Spleen (tissue), 11 donors: ENCODE measurements at regions not wholly inside any gene's neighbourhood (a gene's known extent, or its start where the extent isn't known, plus 50 kb on each side); places are given as distances from the start of the nearest gene placed in this dataset.

Source experiments
- DNase-seq: peaks from one replicate; pipeline ENCODE4 v3.0.0-alpha.2; 2020
- H3K27ac ChIP-seq, 8 donors: fragments of 200-600 bp; sonication (generic) in 7 of 8; 1 replicate in 4 of 8; 2 replicates in 4 of 8; pipeline versions ENCODE4 v1.5.0 to v1.8.0; 2016 to 2021; ENCODE audit warnings: inconsistent platforms in 4 of 8, mild to moderate bottlenecking in 4 of 8, moderate library complexity in 1 of 8
- H3K27me3 ChIP-seq, 7 donors: fragments of 200-600 bp; sonication (generic) in 6 of 7; replicated peaks in 1 of 7; 1 replicate in 4 of 7; 2 replicates in 3 of 7; pipeline versions ENCODE4 v1.5.0 to v1.8.0; 2016 to 2021; ENCODE audit warnings: inconsistent platforms in 3 of 7, mild to moderate bottlenecking in 1 of 7
- H3K36me3 ChIP-seq, 6 donors: fragments of 200-600 bp; sonication (generic) in 5 of 6; 1 replicate in 4 of 6; 2 replicates in 2 of 6; pipeline versions ENCODE4 v1.5.0 to v1.8.0; 2016 to 2021; ENCODE audit warnings: inconsistent platforms in 2 of 6
- H3K4me1 ChIP-seq, 6 donors: fragments of 200-600 bp; sonication (generic) in 5 of 6; 1 replicate in 3 of 6; 2 replicates in 3 of 6; pipeline versions ENCODE4 v1.5.0 to v1.8.0; 2016 to 2021; ENCODE audit warnings: inconsistent platforms in 3 of 6
- H3K4me3 ChIP-seq, 8 donors: fragments of 200-600 bp; sonication (generic) in 7 of 8; 1 replicate in 4 of 8; 2 replicates in 4 of 8; pipeline versions ENCODE4 v1.5.0 to v1.8.0; 2016 to 2021; ENCODE audit warnings: inconsistent platforms in 4 of 8, mild to moderate bottlenecking in 4 of 8, moderate library complexity in 2 of 8
- H3K9me3 ChIP-seq, 8 donors: fragments of 200-600 bp; sonication (generic) in 7 of 8; 1 replicate in 4 of 8; 2 replicates in 4 of 8; pipeline versions ENCODE4 v1.5.0 to v1.8.0; 2016 to 2021; ENCODE audit warnings: inconsistent platforms in 4 of 8
- POLR2A ChIP-seq, 3 donors: fragments of 450-650 bp; IDR thresholded peaks; one replicate each; pipeline ENCODE4 v1.5.1; 2017; ENCODE audit warnings: antibody characterized with exemption in 3 of 3, mild to moderate bottlenecking in 1 of 3
- POLR2AphosphoS5 ChIP-seq, 3 donors: sonication (generic); formaldehyde crosslinking; IDR thresholded peaks; one replicate each; pipeline ENCODE4 v1.5.1; 2017; ENCODE audit warnings: antibody characterized with exemption in 3 of 3
- WGBS, 5 donors: extraction: QIAGEN DNeasy Blood & Tissue Kit in 3 of 5; methylation state at CpG; one replicate each; pipeline versions ENCODE4 v1.1.5 to v1.1.7; 2013 to 2018; 5-methylcytosine and 5-hydroxymethylcytosine counted together
- intact Hi-C: fragments of 100-400 bp; cut with DNase I; formaldehyde crosslinking; loops from one replicate; pipeline ENCODE4 v1.15.0; 2023; ENCODE audit warnings: low total_unique reads
- TF ChIP-seq, protein P1 (sequence below), 11 experiments: fragments of 200-600 bp in 7 of 11; fragments of 450-650 bp in 4 of 11; sonication (generic) in 4 of 11; IDR thresholded peaks in 8 of 11; conservative IDR thresholded peaks in 3 of 11; 1 replicate in 7 of 11; 2 replicates in 4 of 11; pipeline versions ENCODE4 v1.4.0 to v1.8.0; 2016 to 2021; ENCODE audit warnings: antibody characterized with exemption in 11 of 11, inconsistent platforms in 4 of 11, mild to moderate bottlenecking in 1 of 11
- donor health status: healthy with polysubstance abuse.
- donor health status: DM: no; HTN: no; CAD: no; lungs with moderate emphysema.
- donor health status: DM: no; HTN: no; CAD: no.
- donor health status: Bipolar disorder and iron deficiency.
- donor health status: healthy.
- donor health status: DM: no; HTN: no; CAD: no.
- donor health status: DM: yes; HTN: yes; CAD: no.

DNA sequence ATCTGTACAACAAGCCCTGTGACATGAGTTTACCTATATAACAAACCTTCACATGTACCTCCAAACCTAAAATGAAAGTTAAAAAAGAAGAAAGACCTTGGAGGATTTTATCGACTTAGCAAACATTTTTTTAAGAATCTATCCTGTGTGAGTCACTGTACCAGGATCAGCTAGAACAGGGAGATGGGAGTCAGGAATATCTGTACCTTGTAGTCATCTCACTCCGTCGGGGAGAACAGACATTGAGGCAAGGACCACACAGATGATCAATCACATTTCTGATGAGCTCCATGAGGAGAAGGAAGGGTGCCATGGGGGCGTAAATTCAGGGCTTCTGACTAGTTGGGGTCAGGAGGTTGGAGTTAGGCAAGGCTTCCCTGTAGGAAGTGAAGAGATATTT, 310.6 kb downstream of the VRK1 start:
- H3K9me3 ChIP-seq: peaks cover 0 to 21% (median 13%) of the 10 kb centered on the region in 8 donors
- no peak for DNase-seq
- intact Hi-C loops: no loop called here
- TF ChIP-seq POLR2A (IDR thresholded peaks at IDR 0.05) (no peak), POLR2AphosphoS5 (IDR thresholded peaks at IDR 0.05) (no peak)
- TF ChIP-seq, protein P1, sequence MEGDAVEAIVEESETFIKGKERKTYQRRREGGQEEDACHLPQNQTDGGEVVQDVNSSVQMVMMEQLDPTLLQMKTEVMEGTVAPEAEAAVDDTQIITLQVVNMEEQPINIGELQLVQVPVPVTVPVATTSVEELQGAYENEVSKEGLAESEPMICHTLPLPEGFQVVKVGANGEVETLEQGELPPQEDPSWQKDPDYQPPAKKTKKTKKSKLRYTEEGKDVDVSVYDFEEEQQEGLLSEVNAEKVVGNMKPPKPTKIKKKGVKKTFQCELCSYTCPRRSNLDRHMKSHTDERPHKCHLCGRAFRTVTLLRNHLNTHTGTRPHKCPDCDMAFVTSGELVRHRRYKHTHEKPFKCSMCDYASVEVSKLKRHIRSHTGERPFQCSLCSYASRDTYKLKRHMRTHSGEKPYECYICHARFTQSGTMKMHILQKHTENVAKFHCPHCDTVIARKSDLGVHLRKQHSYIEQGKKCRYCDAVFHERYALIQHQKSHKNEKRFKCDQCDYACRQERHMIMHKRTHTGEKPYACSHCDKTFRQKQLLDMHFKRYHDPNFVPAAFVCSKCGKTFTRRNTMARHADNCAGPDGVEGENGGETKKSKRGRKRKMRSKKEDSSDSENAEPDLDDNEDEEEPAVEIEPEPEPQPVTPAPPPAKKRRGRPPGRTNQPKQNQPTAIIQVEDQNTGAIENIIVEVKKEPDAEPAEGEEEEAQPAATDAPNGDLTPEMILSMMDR (IDR thresholded peaks at IDR 0.05 in 8 of 11, conservative IDR thresholded peaks at IDR 0.05 in 3 of 11): no peak
- WGBS, 5 donors: 88 to 93% (median 89%) methylated on average over 4 of the region's 4 CpGs
- H3K27ac ChIP-seq: no peak overlapping the region
- H3K4me3 ChIP-seq: no peak overlapping the region
- peaks cover 0 to 8% (median 0%) of the 10 kb centered on the region in 7 donors for H3K27me3 ChIP-seq
- H3K36me3 ChIP-seq: no peaks in the 10 kb centered on the region
- no peaks in the 10 kb centered on the region for H3K4me1 ChIP-seq

DNA sequence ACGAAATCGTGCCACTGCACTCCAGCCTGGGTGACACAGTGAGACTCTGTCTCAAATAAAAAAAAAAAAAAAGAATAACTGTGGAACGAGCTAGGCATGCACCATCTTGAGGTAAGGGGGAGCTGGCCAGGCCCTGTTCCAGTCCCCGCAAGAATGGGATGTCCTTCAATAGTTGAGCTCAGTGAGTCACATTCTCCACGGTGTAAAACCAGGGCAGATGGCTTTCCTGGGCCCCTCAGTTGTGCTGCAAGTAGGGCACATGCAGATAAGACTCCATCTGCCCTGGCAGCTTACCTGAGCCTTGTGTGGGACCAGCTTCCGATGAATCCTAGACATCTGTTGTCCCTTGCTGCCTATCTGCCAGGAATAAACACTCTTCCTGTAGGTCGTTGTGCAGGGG, 312.1 kb downstream of the VRK1 start:
- Histone ChIP-seq H3K36me3 (no peaks in the 10 kb centered on the region), H3K27ac (no peak overlapping the region), H3K4me3 (no peak overlapping the region), H3K27me3 (peaks cover 0 to 11% (median 0%) of the 10 kb centered on the region in 7 donors), H3K4me1 (no peaks in the 10 kb centered on the region), H3K9me3 (peaks cover 0 to 21% (median 13%) of the 10 kb centered on the region in 8 donors)
- no peak for DNase-seq
- intact Hi-C loops: no loop called here
- WGBS, 5 donors: 69 to 74% (median 73%) methylated on average over 7 of the region's 7 CpGs
- TF ChIP-seq, protein P1 (IDR thresholded peaks at IDR 0.05 in 8 of 11, conservative IDR thresholded peaks at IDR 0.05 in 3 of 11): no peak
- TF ChIP-seq POLR2AphosphoS5 (IDR thresholded peaks at IDR 0.05): no peak

DNA sequence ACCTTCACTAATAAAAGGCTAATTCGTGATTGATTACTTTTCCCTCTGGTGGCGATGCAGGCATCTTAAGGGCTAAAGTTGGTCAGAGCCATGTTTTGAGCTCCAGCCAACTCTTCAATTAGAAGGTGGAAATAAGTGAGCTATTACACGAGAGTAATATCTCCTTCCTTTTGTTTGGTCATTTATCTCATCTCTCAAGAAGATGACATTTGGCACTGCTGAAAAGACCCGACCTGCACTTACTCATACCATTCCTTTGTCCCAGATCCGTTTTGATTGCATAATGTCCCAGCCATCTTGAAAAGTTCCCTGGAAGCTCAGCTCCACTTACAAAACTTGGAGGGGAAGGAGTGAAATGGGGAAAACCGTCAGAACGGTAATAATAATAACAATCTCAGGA, 316.2 kb downstream of the VRK1 start:
- Histone ChIP-seq H3K9me3 (peaks cover 0 to 19% (median 13%) of the 10 kb centered on the region in 8 donors), H3K4me1 (no peaks in the 10 kb centered on the region), H3K27ac (no peak overlapping the region), H3K36me3 (no peaks in the 10 kb centered on the region), H3K4me3 (no peak overlapping the region), H3K27me3 (peaks cover 0 to 17% (median 0%) of the 10 kb centered on the region in 7 donors)
- WGBS, 5 donors: 58 to 63% (median 62%) methylated on average over 7 of the region's 7 CpGs
- intact Hi-C loops: no loop called here
- no peak for DNase-seq
- no peak for TF ChIP-seq POLR2A (IDR thresholded peaks at IDR 0.05)
- TF ChIP-seq POLR2AphosphoS5 (IDR thresholded peaks at IDR 0.05): no peak
- TF ChIP-seq, protein P1 (IDR thresholded peaks at IDR 0.05 in 8 of 11, conservative IDR thresholded peaks at IDR 0.05 in 3 of 11): no peak

DNA sequence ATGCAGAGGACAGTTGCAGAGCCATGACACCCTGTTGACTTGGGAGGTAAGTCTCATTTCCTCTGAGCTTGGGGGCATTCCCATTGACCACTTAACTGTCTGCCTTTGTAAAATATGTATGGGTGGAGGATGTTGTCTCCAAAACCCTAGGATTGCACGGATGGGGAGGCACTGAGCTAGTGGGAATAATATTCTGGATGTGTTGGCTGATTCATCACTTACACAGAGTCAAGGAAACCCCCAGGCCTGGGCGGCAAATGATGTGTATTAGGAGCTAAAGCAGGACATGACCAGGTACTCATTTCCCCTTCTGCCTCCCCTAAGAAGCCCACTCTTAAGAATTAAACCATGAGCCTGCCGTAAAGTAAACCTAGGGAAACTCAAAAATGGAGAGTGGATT, 319.4 kb downstream of the VRK1 start:
- TF ChIP-seq POLR2A (IDR thresholded peaks at IDR 0.05): no peak
- TF ChIP-seq, protein P1 (IDR thresholded peaks at IDR 0.05 in 8 of 11, conservative IDR thresholded peaks at IDR 0.05 in 3 of 11): no peak
- TF ChIP-seq POLR2AphosphoS5 (IDR thresholded peaks at IDR 0.05): no peak
- 79 to 87% (median 80%) methylated on average over 3 of the region's 3 CpGs for WGBS, 5 donors
- no peak for DNase-seq
- H3K36me3 ChIP-seq: no peaks in the 10 kb centered on the region
- H3K4me3 ChIP-seq: no peak overlapping the region
- no peaks in the 10 kb centered on the region for H3K4me1 ChIP-seq
- no peak overlapping the region for H3K27ac ChIP-seq
- peaks cover 0 to 17% (median 0%) of the 10 kb centered on the region in 7 donors for H3K27me3 ChIP-seq
- H3K9me3 ChIP-seq: no peaks in the 10 kb centered on the region
- intact Hi-C loops: no loop called here
